NCI-H524 treated with DMSO at 0.1 percent for 48 hours (cell line): ENCODE measurements at regions not wholly inside any gene's neighbourhood (a gene's known extent, or its start where the extent isn't known, plus 50 kb on each side); places are given as distances from the start of the nearest gene placed in this dataset.
"Not testable (repeated sequence)": the region's sequence is repeated elsewhere in the genome, so short reads cannot be mapped to it uniquely, and the experiment has no call there.

ENCODE experiments used
- DNase-seq: peaks from one replicate; lab custom pipeline; 2025; lab: John Stamatoyannopoulos, UW

GRCh38 chr14:80055667-80056496 is 155.4 kb downstream of the DIO2 start:
- DNase-seq = no peak

- DNase-seq = no peak
Observed at GRCh38 chr14:80055226-80055625, 156.1 kb downstream of the DIO2 start.

- no peak for DNase-seq
Observed at GRCh38 chr14:80054020-80054419, 157.3 kb downstream of the DIO2 start.

GRCh38 chr14:80049055-80049454 is 162.2 kb downstream of the DIO2 start:
- DNase-seq = no peak

- peak; percentile 71 for DNase-seq
Observed at GRCh38 chr14:80047761-80048160, 163.5 kb downstream of the DIO2 start.

GRCh38 chr14:80037349-80037748 is 174.0 kb downstream of the DIO2 start:
- no peak for DNase-seq

- DNase-seq = no peak
Observed at GRCh38 chr14:80024417-80024816, 186.9 kb downstream of the DIO2 start.

- DNase-seq = not testable (repeated sequence)
Observed at GRCh38 chr14:80018476-80018875, 192.8 kb downstream of the DIO2 start.

- DNase-seq = no peak
Observed at GRCh38 chr14:80017795-80018194, 193.5 kb downstream of the DIO2 start.

- DNase-seq = not testable (repeated sequence)
Observed at GRCh38 chr14:80010245-80010644, 201.1 kb downstream of the DIO2 start.

GRCh38 chr14:80005561-80005960 is 205.7 kb downstream of the DIO2 start:
- no peak for DNase-seq

GRCh38 chr14:80004871-80005270 is 206.4 kb downstream of the DIO2 start:
- no peak for DNase-seq

- no peak for DNase-seq
Observed at GRCh38 chr14:80003138-80003537, 208.2 kb downstream of the DIO2 start.

- DNase-seq = no peak
Observed at GRCh38 chr14:79997509-79998208, 213.6 kb downstream of the DIO2 start.

- no peak for DNase-seq
Observed at GRCh38 chr14:79992407-79993198, 218.7 kb downstream of the DIO2 start.

GRCh38 chr14:79991866-79992265 is 219.4 kb downstream of the DIO2 start:
- DNase-seq = no peak

- no peak for DNase-seq
Observed at GRCh38 chr14:79989990-79990389, 221.3 kb downstream of the DIO2 start.

- peak; percentile 57 for DNase-seq
Observed at GRCh38 chr14:79986251-79986650, 225.1 kb downstream of the DIO2 start.

GRCh38 chr14:79972230-79972629 is 239.1 kb downstream of the DIO2 start:
- DNase-seq = no peak

GRCh38 chr14:79971330-79971729 is 240.0 kb downstream of the DIO2 start:
- DNase-seq = no peak

- DNase-seq = no peak
Observed at GRCh38 chr14:79967453-79967852, 243.9 kb downstream of the DIO2 start.

GRCh38 chr14:79967001-79967400 is 244.3 kb downstream of the DIO2 start:
- DNase-seq = no peak

GRCh38 chr14:79965896-79966295 is 245.4 kb downstream of the DIO2 start:
- no peak for DNase-seq
